Left ventricle myocardium inferior (tissue), 1 donor: ENCODE measurements at regions not wholly inside any gene's neighbourhood (a gene's known extent, or its start where the extent isn't known, plus 50 kb on each side); places are given as distances from the start of the nearest gene placed in this dataset.

Experiments used
- DNase-seq: peaks from one replicate; pipeline ENCODE4 v3.0.0-alpha.2; 2020
- H3K27ac ChIP-seq: fragments of 200-600 bp; replicated peaks from 2 replicates; pipeline ENCODE4 v1.8.0; 2021
- H3K27me3 ChIP-seq: fragments of 200-600 bp; 2 replicates; pipeline ENCODE4 v1.8.0; 2021; ENCODE audit warnings: low read depth
- H3K36me3 ChIP-seq: fragments of 200-600 bp; 2 replicates; pipeline ENCODE4 v1.8.0; 2021
- H3K4me1 ChIP-seq: fragments of 200-600 bp; 2 replicates; pipeline ENCODE4 v1.8.0; 2021
- H3K4me3 ChIP-seq: fragments of 200-600 bp; 2 replicates; pipeline ENCODE4 v1.8.0; 2021; ENCODE audit warnings: mild to moderate bottlenecking, moderate library complexity
- H3K9me3 ChIP-seq: fragments of 200-600 bp; replicated peaks from 2 replicates; pipeline ENCODE4 v1.8.0; 2021
- intact Hi-C: fragments of 100-400 bp; cut with micrococcal nuclease; formaldehyde crosslinking; loops from one replicate; pipeline ENCODE4 v1.11.0; 2022
- TF ChIP-seq, protein P1 (sequence below): fragments of 200-600 bp; IDR thresholded peaks from 2 replicates; pipeline ENCODE4 v1.8.0; 2021; ENCODE audit warnings: antibody characterized with exemption, mild to moderate bottlenecking, borderline replicate concordance
- donor health status: DM: no; HTN: yes; CAD: no; lungs with severe emphysema.

GRCh38 chr3:79847928-79848327, 80.1 kb upstream of the ROBO1 start:
- Histone ChIP-seq H3K27ac (no peak overlapping the region), H3K36me3 (no peaks in the 10 kb centered on the region), H3K27me3 (no peaks in the 10 kb centered on the region), H3K4me3 (no peak overlapping the region), H3K4me1 (no peaks in the 10 kb centered on the region), H3K9me3 (no peaks in the 10 kb centered on the region)
- TF ChIP-seq, protein P1, sequence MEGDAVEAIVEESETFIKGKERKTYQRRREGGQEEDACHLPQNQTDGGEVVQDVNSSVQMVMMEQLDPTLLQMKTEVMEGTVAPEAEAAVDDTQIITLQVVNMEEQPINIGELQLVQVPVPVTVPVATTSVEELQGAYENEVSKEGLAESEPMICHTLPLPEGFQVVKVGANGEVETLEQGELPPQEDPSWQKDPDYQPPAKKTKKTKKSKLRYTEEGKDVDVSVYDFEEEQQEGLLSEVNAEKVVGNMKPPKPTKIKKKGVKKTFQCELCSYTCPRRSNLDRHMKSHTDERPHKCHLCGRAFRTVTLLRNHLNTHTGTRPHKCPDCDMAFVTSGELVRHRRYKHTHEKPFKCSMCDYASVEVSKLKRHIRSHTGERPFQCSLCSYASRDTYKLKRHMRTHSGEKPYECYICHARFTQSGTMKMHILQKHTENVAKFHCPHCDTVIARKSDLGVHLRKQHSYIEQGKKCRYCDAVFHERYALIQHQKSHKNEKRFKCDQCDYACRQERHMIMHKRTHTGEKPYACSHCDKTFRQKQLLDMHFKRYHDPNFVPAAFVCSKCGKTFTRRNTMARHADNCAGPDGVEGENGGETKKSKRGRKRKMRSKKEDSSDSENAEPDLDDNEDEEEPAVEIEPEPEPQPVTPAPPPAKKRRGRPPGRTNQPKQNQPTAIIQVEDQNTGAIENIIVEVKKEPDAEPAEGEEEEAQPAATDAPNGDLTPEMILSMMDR: no peak
- intact Hi-C loops: no loop called here
- no peak for DNase-seq

DNA sequence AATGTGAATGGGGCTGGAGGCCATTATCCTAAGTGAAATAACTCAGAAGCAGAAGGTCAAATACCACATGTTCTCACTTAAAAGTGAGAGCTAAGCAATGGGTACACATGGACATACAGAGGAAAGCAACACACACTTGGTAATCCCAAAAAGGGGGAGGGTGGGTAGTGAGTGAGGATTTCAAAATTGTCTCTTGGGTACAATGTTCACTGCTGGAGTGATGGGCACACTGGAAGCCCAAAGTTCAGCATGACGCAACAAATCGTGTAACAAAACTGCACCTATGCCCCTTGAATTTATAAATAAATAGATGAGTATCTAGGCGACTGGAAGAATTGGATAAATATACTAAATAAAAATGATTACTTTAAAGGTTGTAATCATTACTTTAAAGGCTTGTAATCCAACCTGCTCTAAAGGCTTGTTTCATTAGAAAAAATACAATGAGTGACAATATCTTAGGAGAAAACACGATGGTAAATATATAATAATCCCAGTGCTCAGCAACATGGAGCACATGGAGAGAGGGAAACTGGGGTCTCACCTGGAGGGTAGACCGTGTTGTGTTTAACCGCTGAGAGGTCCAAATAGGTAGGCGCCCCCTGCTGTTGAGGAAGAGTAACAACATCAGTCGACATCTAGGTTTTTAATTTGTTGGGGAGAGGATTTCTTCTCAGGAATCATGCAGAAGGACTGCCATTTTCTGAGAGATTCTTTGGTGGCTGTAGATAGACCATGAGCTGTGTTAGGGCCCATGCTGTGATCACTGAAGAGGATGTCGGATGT, 78.5 kb upstream of the ROBO1 start:
- TF ChIP-seq, protein P1: no peak
- intact Hi-C loops: no loop called here
- Histone ChIP-seq H3K4me3 (no peak overlapping the region), H3K27ac (no peak overlapping the region), H3K27me3 (no peaks in the 10 kb centered on the region), H3K36me3 (no peaks in the 10 kb centered on the region), H3K9me3 (no peaks in the 10 kb centered on the region), H3K4me1 (no peaks in the 10 kb centered on the region)
- DNase-seq: no peak

DNA sequence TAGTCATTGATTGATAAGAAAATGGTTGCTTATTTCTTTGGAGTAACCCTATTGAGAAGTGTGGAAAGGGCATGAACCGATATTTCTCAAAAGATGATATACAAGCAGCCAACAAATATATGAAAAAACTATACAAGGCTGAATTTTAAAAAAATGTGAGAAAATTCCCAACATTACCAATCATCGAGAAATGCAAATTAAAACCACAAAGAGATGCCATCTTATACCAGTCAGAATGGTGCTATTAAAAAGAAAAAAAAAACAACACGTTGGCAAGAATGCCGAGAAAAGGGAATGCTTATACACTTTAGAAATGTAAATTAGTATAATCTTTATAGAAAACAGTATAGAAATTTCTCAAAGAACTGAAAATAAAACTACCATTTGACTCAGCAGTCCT, 77.7 kb upstream of the ROBO1 start:
- intact Hi-C loops: no loop called here

DNA sequence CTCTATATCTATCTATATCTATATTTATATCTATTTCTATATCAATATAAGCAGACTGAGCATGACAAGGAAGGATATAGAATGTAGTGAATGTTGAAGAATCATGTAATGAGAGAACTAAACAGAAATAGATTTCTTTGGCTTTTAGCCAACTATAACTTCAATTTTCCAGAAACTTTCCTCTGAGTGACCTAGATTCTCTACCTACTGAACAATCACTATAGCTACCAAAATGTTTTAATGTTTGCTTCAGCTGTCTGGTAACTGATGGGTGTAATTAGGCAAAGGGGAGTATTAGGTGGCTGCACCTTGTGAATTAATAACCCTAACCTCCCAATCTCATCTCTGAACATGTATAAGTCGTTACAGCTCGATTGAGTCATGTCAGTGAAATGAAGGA, 76.4 kb upstream of the ROBO1 start:
- Histone ChIP-seq H3K4me1 (no peaks in the 10 kb centered on the region), H3K9me3 (no peaks in the 10 kb centered on the region), H3K4me3 (no peak overlapping the region), H3K27ac (no peak overlapping the region), H3K36me3 (no peaks in the 10 kb centered on the region), H3K27me3 (no peaks in the 10 kb centered on the region)
- TF ChIP-seq, protein P1: no peak
- no peak for DNase-seq
- intact Hi-C loops: no loop called here

More for the DNA sequence above, 77.7 kb upstream of the ROBO1 start:
- no peak overlapping the region for H3K27ac ChIP-seq
- no peaks in the 10 kb centered on the region for H3K36me3 ChIP-seq
- H3K9me3 ChIP-seq: no peaks in the 10 kb centered on the region
- no peak for DNase-seq
- TF ChIP-seq, protein P1: no peak
- H3K4me1 ChIP-seq: no peaks in the 10 kb centered on the region
- no peak overlapping the region for H3K4me3 ChIP-seq
- no peaks in the 10 kb centered on the region for H3K27me3 ChIP-seq

DNA sequence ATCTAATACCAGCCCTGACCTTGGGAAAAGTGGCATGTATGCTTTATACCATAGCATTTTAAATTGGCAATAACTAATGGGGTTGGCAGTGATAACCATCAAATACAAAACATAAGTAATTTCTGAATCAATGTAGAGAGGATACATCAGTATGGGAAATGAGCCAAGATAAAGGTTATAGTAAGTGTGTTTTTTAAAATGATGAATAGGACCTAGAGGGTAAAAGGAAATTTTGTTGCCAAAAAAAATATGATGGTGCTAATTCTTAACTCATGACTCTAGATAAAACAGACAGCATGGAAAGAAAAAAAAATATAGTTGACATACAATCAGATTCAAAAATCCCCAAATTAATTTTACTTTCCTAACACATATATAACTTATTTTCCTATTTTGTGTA, 75.4 kb upstream of the ROBO1 start:
- intact Hi-C loops: no loop called here
- no peaks in the 10 kb centered on the region for H3K27me3 ChIP-seq
- no peaks in the 10 kb centered on the region for H3K36me3 ChIP-seq
- no peak for DNase-seq
- no peak overlapping the region for H3K4me3 ChIP-seq
- H3K4me1 ChIP-seq: no peaks in the 10 kb centered on the region
- no peaks in the 10 kb centered on the region for H3K9me3 ChIP-seq
- H3K27ac ChIP-seq: no peak overlapping the region
- TF ChIP-seq, protein P1: no peak
